Breast epithelium (tissue), 3 donors: ENCODE measurements at regions not wholly inside any gene's neighbourhood (a gene's known extent, or its start where the extent isn't known, plus 50 kb on each side); places are given as distances from the start of the nearest gene placed in this dataset.

Experiments used
- POLR2A ChIP-seq: fragments of 450-650 bp; IDR thresholded peaks from one replicate; pipeline ENCODE4 v1.6.1; 2016; ENCODE audit warnings: antibody characterized with exemption, mild to moderate bottlenecking, moderate library complexity
- POLR2AphosphoS5 ChIP-seq, 3 donors: sonication (generic); formaldehyde crosslinking; IDR thresholded peaks; one replicate each; pipeline ENCODE4 v1.6.1; 2017; ENCODE audit warnings: antibody characterized with exemption in 3 of 3

DNA sequence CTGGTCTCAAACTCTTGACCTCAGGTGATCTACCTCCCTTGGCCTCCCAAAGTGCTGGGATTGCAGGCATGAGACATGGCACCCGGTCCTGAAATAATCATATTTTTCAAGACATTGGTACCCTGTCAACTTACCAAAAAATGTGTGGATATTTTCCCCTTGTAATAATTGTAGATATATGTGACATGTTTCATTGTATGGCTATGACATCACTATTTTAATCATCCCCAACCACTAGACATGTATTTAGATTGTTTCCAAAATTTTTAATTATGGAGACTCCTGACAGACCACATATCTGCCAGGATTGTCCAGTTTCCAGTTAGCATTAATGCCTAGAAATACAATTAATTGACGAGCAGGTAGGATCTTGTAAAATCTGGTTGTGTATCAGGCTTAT lies 96.7 kb upstream of the NEGR1 start:
- TF ChIP-seq POLR2A (no peak), POLR2AphosphoS5 (IDR thresholded peaks at IDR 0.05) (no peak)
